Activated CD8-positive, alpha-beta T cell treated with anti-CD3 and anti-CD28 coated beads, Interleukin-2, amount 10 ng/mL, durations not matched to agents 7 days and 5 days (primary cell): ENCODE measurements at regions not wholly inside any gene's neighbourhood (a gene's known extent, or its start where the extent isn't known, plus 50 kb on each side); places are given as distances from the start of the nearest gene placed in this dataset.
"Not testable (repeated sequence)": the region's sequence is repeated elsewhere in the genome, so short reads cannot be mapped to it uniquely, and the experiment has no call there.

ENCODE experiments used
- ATAC-seq: fragments of 150-1000 bp; cut with Tn5 transposase; one replicate; pipeline ENCODE4 v1.10.0; 2021; ENCODE audit warnings: moderate library complexity
- CTCF ChIA-PET: fragments of 350-600 bp; sonication (Branson Sonifier 250); formaldehyde crosslinking; loops from one replicate; lab custom pipeline; 2021; ENCODE audit warnings: antibody characterized with exemption; lab: Charles Lee
- POLR2A ChIA-PET: fragments of 350-600 bp; sonication (Branson Sonifier 250); formaldehyde crosslinking; loops from one replicate; lab custom pipeline; 2021; ENCODE audit warnings: antibody characterized with exemption; lab: Charles Lee
- DNase-seq: peaks from one replicate; pipeline ENCODE4 v3.0.0-alpha.2; 2020
- H3K27ac Mint-ChIP-seq: one replicate; pipeline ENCODE4 v1.8.0; 2021; ENCODE audit warnings: mild to moderate bottlenecking, mixed read lengths
- H3K27me3 Mint-ChIP-seq: one replicate; pipeline ENCODE4 v1.8.0; 2021; ENCODE audit warnings: low read depth, mixed read lengths
- H3K36me3 Mint-ChIP-seq: one replicate; pipeline ENCODE4 v1.8.0; 2021; ENCODE audit warnings: low read depth, mixed read lengths
- H3K4me1 Mint-ChIP-seq: one replicate; pipeline ENCODE4 v1.8.0; 2021; ENCODE audit warnings: low read depth, mixed read lengths
- H3K4me3 Mint-ChIP-seq: one replicate; pipeline ENCODE4 v1.8.0; 2021; ENCODE audit warnings: mild to moderate bottlenecking, mixed read lengths
- H3K9me3 Mint-ChIP-seq: one replicate; pipeline ENCODE4 v1.8.0; 2022; ENCODE audit warnings: mixed read lengths; ENCODE audit not compliant: insufficient read depth

DNA sequence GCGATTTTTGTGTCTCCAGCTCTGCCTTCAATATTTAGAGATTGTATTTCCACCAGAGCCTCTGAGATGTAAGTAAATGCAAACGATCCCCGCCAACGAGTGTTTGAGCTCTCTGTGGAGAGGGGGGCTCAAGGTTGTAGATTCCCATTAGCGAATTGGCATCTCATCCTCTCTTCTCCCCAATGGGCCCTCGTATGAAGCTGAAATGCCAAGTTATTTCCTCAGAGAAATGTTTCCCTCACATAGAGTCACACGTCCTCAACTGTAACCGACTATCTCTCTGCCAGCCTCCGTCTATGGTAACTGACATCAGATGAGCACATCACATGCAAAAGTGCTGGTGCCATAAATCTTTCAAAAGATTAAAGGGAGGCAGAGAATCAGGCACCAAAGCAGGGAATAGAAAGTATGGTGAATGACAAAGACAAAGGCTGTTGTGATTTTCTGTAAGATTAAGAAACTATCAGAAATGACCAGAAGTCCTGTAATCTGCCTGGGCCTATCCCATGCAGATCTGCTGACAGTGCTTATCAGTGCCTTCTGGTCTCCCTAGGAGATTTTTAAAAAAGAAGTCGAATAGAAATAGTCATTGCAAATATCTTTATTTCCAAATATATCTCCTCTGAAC is 157.1 kb downstream of the PDGFRA start:
- Mint-ChIP-seq H3K4me1 (peaks cover 15% of the 10 kb centered on the region), H3K9me3 (no peaks in the 10 kb centered on the region), H3K27ac (no peak overlapping the region), H3K4me3 (no peak overlapping the region), H3K27me3 (peaks cover 2% of the 10 kb centered on the region), H3K36me3 (no peaks in the 10 kb centered on the region)
- ChIA-PET POLR2A (no interaction called here), CTCF (no interaction called here)
- DNase-seq = no peak
- ATAC-seq = no peak

DNA sequence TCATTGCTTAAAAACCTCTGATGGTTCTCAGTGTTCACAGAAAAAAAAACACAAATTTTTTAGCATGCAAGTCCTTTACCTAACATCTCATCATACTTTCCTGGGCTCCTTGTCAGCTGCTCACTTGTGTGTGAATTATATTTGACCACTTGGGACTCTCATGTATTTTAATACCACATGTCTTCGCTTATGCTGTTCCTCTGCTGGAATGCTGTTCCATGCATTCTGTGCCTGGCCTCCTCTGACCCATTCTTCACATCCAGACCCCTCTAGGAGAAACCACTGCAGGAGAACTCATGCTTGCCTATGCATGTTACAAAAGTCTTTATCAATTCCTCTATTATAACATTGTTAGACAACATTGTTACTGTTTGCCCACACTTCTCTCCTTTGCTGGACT is 157.6 kb downstream of the PDGFRA start:
- Mint-ChIP-seq H3K27ac (no peak overlapping the region), H3K4me1 (peaks cover 15% of the 10 kb centered on the region), H3K36me3 (no peaks in the 10 kb centered on the region), H3K9me3 (no peaks in the 10 kb centered on the region), H3K27me3 (peaks cover 2% of the 10 kb centered on the region), H3K4me3 (no peak overlapping the region)
- POLR2A ChIA-PET = no interaction called here
- ATAC-seq (no peak), DNase-seq (no peak)
- CTCF ChIA-PET = no interaction called here

DNA sequence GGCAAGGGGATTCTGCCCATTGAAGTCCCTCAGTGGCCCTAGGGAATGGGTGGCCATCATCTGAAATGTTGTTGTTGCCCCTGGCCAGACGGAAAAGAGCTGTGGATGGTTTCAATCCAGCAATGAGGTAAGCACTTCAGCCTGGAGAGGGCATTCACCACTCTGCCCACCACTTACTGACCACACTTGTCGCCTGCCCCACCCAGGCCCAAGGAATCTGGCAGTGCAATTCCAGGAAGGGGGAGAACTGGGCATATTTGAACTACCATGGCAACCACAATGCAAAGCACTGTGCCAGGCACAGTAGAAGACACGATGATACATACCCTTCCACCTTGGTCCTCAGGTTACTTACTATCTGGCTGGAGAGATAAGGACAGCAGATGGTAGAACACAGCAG is 161.6 kb downstream of the PDGFRA start:
- DNase-seq = no peak
- H3K4me1 Mint-ChIP-seq = no peaks in the 10 kb centered on the region
- no peaks in the 10 kb centered on the region for H3K36me3 Mint-ChIP-seq
- ChIA-PET POLR2A (no interaction called here), CTCF (no interaction called here)
- H3K4me3 Mint-ChIP-seq = no peak overlapping the region
- no peaks in the 10 kb centered on the region for H3K9me3 Mint-ChIP-seq
- no peak for ATAC-seq
- no peak overlapping the region for H3K27ac Mint-ChIP-seq
- peaks cover 2% of the 10 kb centered on the region for H3K27me3 Mint-ChIP-seq

DNA sequence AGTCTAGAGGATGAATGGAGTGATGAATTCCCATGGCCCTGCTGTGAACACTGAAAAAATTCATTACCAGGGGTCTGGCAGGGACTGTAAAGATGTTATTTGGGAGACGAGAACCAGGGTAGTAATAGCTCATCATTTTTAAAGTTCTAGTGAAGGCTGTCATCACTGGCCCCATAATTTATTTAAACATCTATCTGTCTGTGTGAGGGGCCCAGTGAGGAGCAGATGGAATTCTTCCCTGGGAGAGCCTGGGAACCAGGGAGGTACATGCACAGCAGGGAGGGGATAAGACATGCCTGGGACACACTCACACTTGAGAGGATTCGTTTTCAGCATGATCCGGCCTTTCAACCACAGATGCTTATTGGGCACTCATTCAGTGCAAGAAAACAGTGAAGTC is 162.0 kb downstream of the PDGFRA start:
- Mint-ChIP-seq H3K27ac (no peak overlapping the region), H3K36me3 (no peaks in the 10 kb centered on the region), H3K27me3 (peaks cover 2% of the 10 kb centered on the region), H3K4me3 (no peak overlapping the region), H3K4me1 (no peaks in the 10 kb centered on the region), H3K9me3 (no peaks in the 10 kb centered on the region)
- no peak for DNase-seq
- POLR2A ChIA-PET = no interaction called here
- CTCF ChIA-PET = no interaction called here
- no peak for ATAC-seq

DNA sequence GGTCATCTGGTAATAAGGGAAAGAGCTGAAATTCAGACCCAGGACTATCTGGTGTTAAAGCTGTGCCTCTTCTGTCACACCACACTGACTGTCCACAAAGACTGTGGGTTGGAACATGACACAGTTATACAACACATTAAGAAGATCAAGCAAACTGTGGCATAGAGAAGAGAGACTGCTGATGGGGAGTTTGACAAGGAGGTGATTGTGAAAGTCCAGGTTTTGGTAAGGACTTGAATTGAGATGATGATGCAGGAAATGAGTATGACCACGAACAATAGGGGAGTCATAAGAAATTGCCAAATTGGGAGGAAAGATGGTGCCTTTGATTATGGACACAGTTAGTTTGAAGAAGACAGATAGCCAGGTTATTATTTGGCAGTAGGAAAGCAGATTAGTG is 163.4 kb downstream of the PDGFRA start:
- Mint-ChIP-seq H3K36me3 (no peaks in the 10 kb centered on the region), H3K27me3 (peaks cover 2% of the 10 kb centered on the region), H3K27ac (no peak overlapping the region), H3K9me3 (no peaks in the 10 kb centered on the region), H3K4me1 (no peaks in the 10 kb centered on the region), H3K4me3 (no peak overlapping the region)
- POLR2A ChIA-PET = no interaction called here
- CTCF ChIA-PET = no interaction called here
- DNase-seq (no peak), ATAC-seq (no peak)

DNA sequence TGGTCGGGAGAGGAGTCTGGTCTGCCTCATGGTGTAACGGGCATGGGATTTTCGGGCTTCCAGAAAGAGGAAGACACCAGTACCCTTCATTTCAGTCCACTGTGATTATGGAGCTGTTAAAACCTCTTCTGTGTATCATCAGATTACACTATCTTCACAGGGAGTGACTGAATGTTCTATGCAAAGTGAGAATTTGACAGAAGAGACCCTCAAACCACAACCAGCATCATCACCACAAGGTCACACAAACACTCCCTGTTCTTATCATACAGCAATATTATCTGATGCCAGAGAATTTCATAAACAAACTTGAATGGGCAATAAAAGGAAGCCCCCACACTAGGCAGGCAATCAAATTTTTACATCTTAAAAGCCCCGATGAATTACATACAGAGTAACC is 164.2 kb downstream of the PDGFRA start:
- ChIA-PET POLR2A (no interaction called here), CTCF (no interaction called here)
- DNase-seq (no peak), ATAC-seq (no peak)
- Mint-ChIP-seq H3K27me3 (peaks cover 2% of the 10 kb centered on the region), H3K27ac (no peak overlapping the region), H3K4me1 (no peaks in the 10 kb centered on the region), H3K9me3 (no peaks in the 10 kb centered on the region), H3K36me3 (no peaks in the 10 kb centered on the region), H3K4me3 (no peak overlapping the region)

DNA sequence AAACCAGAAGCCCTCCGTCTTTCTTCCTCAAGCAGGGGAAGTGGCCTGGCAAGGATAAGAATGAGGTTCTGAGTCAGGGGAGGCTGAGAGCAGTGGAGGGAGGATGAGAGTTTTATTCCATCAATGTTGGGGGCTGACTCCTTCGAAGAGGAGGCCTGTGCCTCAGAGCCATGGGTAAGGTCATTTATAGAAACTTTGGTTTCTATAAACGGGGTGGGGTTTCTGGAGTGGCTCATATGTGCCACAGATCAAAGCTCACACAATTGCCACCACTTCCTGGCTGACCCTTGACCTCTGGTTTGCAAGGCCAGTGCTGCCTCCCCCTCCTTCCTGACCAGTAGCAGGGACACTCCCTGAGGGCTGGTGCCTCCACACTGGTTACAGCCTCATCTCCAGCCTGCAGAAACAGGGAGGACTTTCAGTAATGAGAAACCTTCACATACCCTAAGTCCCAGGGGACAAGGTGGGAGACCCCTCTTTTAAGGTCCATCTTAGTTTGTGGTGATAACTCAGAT is 166.0 kb downstream of the PDGFRA start:
- POLR2A ChIA-PET = no interaction called here

DNA sequence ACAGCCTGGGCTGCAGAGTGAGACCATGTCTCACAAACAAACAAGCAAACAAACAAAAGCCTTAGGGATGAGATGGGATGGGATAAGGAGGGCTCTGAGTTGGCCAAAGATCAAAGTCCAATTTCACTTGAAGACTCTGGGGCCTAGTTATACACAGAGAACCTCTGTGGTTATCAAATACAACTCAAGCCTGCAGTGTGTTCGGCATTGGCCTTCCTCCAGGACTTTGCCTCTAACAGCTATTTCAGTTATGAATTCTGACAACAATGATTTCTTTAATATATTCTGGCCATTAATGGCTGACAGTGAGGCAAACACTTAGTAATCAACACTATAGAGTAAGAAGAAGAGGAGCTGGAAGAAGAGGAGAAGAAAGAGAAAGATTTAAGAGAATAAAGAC is 171.1 kb downstream of the PDGFRA start:
- Mint-ChIP-seq H3K9me3 (no peaks in the 10 kb centered on the region), H3K4me3 (no peak overlapping the region), H3K36me3 (no peaks in the 10 kb centered on the region), H3K27ac (no peak overlapping the region), H3K27me3 (no peaks in the 10 kb centered on the region), H3K4me1 (no peaks in the 10 kb centered on the region)
- ChIA-PET CTCF (no interaction called here), POLR2A (no interaction called here)
- no peak for ATAC-seq
- no peak for DNase-seq

More for the DNA sequence above, 166.0 kb downstream of the PDGFRA start:
- DNase-seq (no peak), ATAC-seq (no peak)
- Mint-ChIP-seq H3K36me3 (no peaks in the 10 kb centered on the region), H3K27ac (no peak overlapping the region), H3K4me3 (no peak overlapping the region), H3K9me3 (no peaks in the 10 kb centered on the region), H3K27me3 (no peaks in the 10 kb centered on the region), H3K4me1 (no peaks in the 10 kb centered on the region)
- CTCF ChIA-PET = no interaction called here

DNA sequence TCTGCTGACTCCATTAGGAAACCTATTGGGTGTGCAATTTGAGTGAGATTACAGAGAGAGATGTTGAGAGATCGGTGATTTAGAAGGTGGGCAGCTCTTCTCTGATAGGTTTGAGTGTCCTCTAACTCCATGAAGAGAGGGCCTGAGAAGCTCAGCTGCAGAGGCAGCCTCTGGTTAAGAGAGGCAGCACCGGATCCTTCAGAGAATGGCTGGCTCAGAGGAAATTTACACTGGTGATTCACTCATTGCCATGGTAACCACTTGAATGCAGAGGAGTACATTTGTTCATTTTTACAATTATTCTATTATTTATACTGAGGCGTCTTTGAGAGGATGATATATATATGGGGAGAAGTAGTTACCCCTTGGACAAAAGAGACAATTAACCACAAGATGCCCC is 171.7 kb downstream of the PDGFRA start:
- ChIA-PET CTCF (no interaction called here), POLR2A (no interaction called here)
- no peaks in the 10 kb centered on the region for H3K9me3 Mint-ChIP-seq
- DNase-seq (no peak), ATAC-seq (no peak)
- no peak overlapping the region for H3K4me3 Mint-ChIP-seq
- no peaks in the 10 kb centered on the region for H3K36me3 Mint-ChIP-seq
- peaks cover 4% of the 10 kb centered on the region for H3K27me3 Mint-ChIP-seq
- H3K4me1 Mint-ChIP-seq = no peaks in the 10 kb centered on the region
- H3K27ac Mint-ChIP-seq = no peak overlapping the region

DNA sequence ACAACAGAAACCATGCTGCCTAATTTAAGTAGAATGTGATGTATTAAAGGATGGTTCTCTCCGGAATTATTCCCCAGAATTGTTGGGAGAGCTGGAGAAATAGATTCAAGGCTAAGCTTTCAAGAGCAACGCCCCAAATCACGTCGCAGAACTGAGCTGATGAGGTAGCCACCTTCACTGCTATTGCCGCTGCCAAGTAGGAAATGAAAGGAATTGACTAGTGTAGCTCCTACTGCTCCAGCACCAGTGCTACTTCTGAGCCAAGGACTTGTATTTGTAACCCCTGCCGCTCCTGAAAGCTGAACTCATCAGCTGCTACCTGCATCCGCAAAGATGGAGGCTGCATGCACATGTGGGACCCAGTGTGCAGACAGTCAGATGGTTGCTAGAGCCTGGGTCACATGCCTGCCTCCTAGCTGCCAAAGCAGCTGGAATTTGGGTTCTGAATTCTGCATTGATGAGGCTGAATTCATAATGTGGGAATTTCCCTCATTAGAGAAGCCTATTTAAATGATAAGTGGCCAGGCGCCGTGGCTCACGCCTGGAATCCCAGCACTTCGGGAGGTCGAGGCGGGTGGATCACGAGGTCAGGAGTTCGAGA is 173.9 kb downstream of the PDGFRA start:
- no peaks in the 10 kb centered on the region for H3K9me3 Mint-ChIP-seq
- DNase-seq (no peak), ATAC-seq (no peak)
- ChIA-PET CTCF (no interaction called here), POLR2A (no interaction called here)
- peaks cover 14% of the 10 kb centered on the region for H3K27me3 Mint-ChIP-seq
- no peaks in the 10 kb centered on the region for H3K36me3 Mint-ChIP-seq
- no peaks in the 10 kb centered on the region for H3K4me1 Mint-ChIP-seq
- H3K27ac Mint-ChIP-seq = no peak overlapping the region
- H3K4me3 Mint-ChIP-seq = no peak overlapping the region

DNA sequence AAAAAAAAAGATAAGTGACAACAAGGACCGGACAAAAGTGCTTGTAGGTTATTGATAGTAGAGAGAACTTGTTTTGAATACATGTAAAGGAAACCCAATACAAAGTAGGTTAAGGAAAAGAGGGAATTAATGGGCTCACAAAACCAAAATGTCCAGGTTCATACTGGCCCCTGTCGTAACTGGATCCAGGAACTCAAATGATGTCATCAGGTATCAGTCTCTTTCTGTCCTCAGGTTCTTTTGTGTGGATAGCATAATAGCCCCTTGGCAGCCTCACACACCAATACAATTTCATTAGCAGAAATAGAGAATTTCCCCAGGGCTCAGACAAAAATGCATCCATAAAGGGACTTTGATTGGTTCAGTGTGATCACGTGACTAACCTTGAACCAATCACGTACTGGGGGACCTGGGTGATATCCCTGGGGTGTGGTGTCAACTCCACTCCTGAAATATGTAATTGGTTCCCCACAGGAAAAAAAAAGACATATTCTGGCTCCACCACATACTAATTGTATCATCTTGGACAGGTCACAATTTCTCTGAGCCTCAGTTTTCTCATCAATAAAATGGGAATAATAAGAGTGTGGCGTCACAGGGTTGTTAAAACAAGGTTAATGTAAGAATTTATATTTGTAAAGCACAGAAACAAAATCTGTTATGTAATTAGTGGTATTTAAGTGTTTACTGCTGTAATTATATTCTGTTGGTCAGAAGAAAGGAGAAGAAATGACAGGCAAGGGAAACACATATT is 174.8 kb downstream of the PDGFRA start:
- no peak overlapping the region for H3K4me3 Mint-ChIP-seq
- peaks cover 14% of the 10 kb centered on the region for H3K27me3 Mint-ChIP-seq
- ATAC-seq (no peak), DNase-seq (no peak)
- no peaks in the 10 kb centered on the region for H3K9me3 Mint-ChIP-seq
- CTCF ChIA-PET = no interaction called here
- H3K4me1 Mint-ChIP-seq = no peaks in the 10 kb centered on the region
- no peaks in the 10 kb centered on the region for H3K36me3 Mint-ChIP-seq
- POLR2A ChIA-PET = no interaction called here
- no peak overlapping the region for H3K27ac Mint-ChIP-seq

DNA sequence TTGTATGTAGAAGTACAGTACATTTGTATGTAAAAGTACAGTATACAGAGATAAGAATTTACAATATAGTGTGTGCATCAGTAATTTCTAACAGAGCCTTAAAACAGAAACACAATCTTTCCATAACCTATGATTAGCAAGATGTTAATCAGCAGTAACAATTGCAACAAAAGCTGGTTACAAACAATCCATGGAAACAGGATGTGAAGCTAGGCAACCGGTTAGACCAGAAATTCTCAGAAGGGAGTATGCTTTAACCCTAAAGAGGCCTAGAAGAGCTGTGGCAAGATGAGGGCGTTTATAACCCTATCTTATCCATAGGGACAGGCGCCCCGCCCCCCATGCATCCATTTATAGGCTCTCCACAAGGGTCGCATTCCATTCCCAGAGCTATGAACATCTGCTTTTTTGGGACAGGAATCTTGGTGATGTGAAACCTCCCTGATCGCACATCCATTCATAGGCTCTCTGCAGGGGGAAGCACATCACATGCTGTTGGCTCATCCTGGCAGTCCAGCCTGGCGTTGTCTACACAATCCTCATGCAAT is 180.3 kb downstream of the PDGFRA start:
- DNase-seq, H3K4me1 Mint-ChIP-seq, H3K4me3 Mint-ChIP-seq, H3K36me3 Mint-ChIP-seq, H3K9me3 Mint-ChIP-seq, CTCF ChIA-PET, POLR2A ChIA-PET, H3K27ac Mint-ChIP-seq, ATAC-seq: not testable (repeated sequence)
- H3K27me3 Mint-ChIP-seq = peaks cover 16% of the 10 kb centered on the region
